Hepatocyte (in vitro differentiated cells): ENCODE measurements at regions not wholly inside any gene's neighbourhood (a gene's known extent, or its start where the extent isn't known, plus 50 kb on each side); places are given as distances from the start of the nearest gene placed in this dataset.

ENCODE experiments used
- DNase-seq: peaks from one replicate; pipeline ENCODE4 v3.0.0-alpha.2; 2016; ENCODE audit warnings: low spot score
- H2AFZ ChIP-seq: fragments of 200-600 bp; sonication (generic); 2 replicates; pipeline ENCODE4 v1.6.0; 2016; ENCODE audit warnings: antibody characterized with exemption, mild to moderate bottlenecking
- H3K27ac ChIP-seq: fragments of 200-600 bp; sonication (generic); 2 replicates; pipeline ENCODE4 v1.5.1; 2016; ENCODE audit warnings: mild to moderate bottlenecking
- H3K27me3 ChIP-seq: fragments of 200-600 bp; sonication (generic); 2 replicates; pipeline ENCODE4 v1.6.1; 2016
- H3K36me3 ChIP-seq: fragments of 200-600 bp; sonication (generic); replicated peaks from 2 replicates; pipeline ENCODE4 v1.5.1; 2016; ENCODE audit warnings: low read depth; ENCODE audit not compliant: insufficient read depth
- H3K4me1 ChIP-seq: fragments of 200-600 bp; sonication (generic); 2 replicates; pipeline ENCODE4 v1.5.1; 2016; ENCODE audit warnings: mild to moderate bottlenecking, moderate library complexity; ENCODE audit not compliant: insufficient read depth
- H3K4me2 ChIP-seq: fragments of 200-600 bp; sonication (generic); 2 replicates; pipeline ENCODE4 v1.6.0; 2016
- H3K4me3 ChIP-seq: fragments of 200-600 bp; sonication (generic); 2 replicates; pipeline ENCODE4 v1.5.1; 2016; ENCODE audit warnings: mild to moderate bottlenecking
- H3K79me2 ChIP-seq: fragments of 200-600 bp; sonication (generic); 2 replicates; pipeline ENCODE4 v1.6.0; 2017; ENCODE audit warnings: mild to moderate bottlenecking
- H3K9me2 ChIP-seq: fragments of 200-600 bp; sonication (generic); replicated peaks from 2 replicates; pipeline ENCODE4 v1.6.0; 2017; ENCODE audit warnings: mild to moderate bottlenecking; ENCODE audit not compliant: insufficient read depth
- H3K9me3 ChIP-seq: fragments of 200-600 bp; sonication (generic); 2 replicates; pipeline ENCODE4 v1.5.1; 2016; ENCODE audit warnings: low read depth, mild to moderate bottlenecking
- H4K20me1 ChIP-seq: fragments of 200-600 bp; sonication (generic); 2 replicates; pipeline ENCODE4 v1.6.0; 2016; ENCODE audit warnings: mild to moderate bottlenecking; ENCODE audit not compliant: insufficient read depth, poor library complexity, severe bottlenecking
- CTCF ChIP-seq: fragments of 200-600 bp; sonication (generic); IDR thresholded peaks from 2 replicates; pipeline ENCODE4 v1.5.1; 2016; ENCODE audit warnings: antibody characterized with exemption, mild to moderate bottlenecking; ENCODE audit not compliant: poor library complexity
- EZH2 ChIP-seq: fragments of 200-600 bp; sonication (generic); IDR thresholded peaks from 2 replicates; pipeline ENCODE4 v1.6.1; 2016; ENCODE audit warnings: antibody characterized with exemption, mild to moderate bottlenecking, borderline replicate concordance
- EZH2phosphoT487 ChIP-seq: fragments of 200-600 bp; sonication (generic); IDR thresholded peaks from one replicate; pipeline ENCODE4 v1.6.1; 2018; ENCODE audit warnings: antibody characterized with exemption, mild to moderate bottlenecking, low read depth, moderate library complexity; ENCODE audit not compliant: unreplicated experiment, severe bottlenecking
- WGBS: methylation state at CpG from one replicate; pipeline ENCODE4 v1.1.6; 2016; ENCODE audit warnings: low lambda C conversion rate; ENCODE audit errors: missing lambda C conversion rate; 5-methylcytosine and 5-hydroxymethylcytosine counted together

- H3K9me2 ChIP-seq: no peaks in the 10 kb centered on the region
- H3K4me3 ChIP-seq: peak overlapping the region; percentile 5
- peak overlapping the region; percentile 76 for H3K4me2 ChIP-seq
- peak overlapping the region; percentile 57 for H2AFZ ChIP-seq
- H3K9me3 ChIP-seq: no peaks in the 10 kb centered on the region
- WGBS: 19% methylated on average over 46 of the region's 47 CpGs
- no peaks in the 10 kb centered on the region for H3K27me3 ChIP-seq
- peak; percentile 81 for DNase-seq
- H3K36me3 ChIP-seq: no peaks in the 10 kb centered on the region
- H3K27ac ChIP-seq: no peak overlapping the region
- H3K4me1 ChIP-seq: no peaks in the 10 kb centered on the region
- no peaks in the 10 kb centered on the region for H3K79me2 ChIP-seq
- H4K20me1 ChIP-seq: no peaks in the 10 kb centered on the region
- peak; percentile 65 for TF ChIP-seq CTCF
- no peak for TF ChIP-seq EZH2
Measured at GRCh38 chr9:118809160-118809625, 560.0 kb downstream of the BRINP1 start.

DNA sequence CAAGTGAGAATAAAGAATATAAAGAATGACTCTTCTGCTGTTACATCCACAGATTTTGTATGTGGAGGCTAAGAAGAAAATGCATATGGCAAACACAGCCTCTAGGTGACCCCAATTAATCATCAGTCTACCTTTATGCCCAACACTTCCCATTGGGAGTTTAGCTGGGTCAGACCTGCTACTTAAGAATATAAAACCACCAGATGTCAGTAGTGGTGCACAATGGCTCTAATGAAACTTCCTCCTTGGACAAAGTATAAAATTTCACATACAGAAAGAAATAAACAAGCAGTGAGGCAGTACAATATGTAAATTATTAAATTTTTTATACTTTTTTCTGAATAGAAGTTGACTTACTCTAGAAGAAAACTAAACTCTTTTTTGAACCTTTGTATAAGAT is 539.9 kb downstream of the BRINP1 start:
- Histone ChIP-seq H3K4me3 (no peak overlapping the region), H4K20me1 (no peaks in the 10 kb centered on the region), H3K27me3 (no peaks in the 10 kb centered on the region), H3K9me2 (no peaks in the 10 kb centered on the region), H2AFZ (no peak overlapping the region), H3K36me3 (no peaks in the 10 kb centered on the region), H3K4me1 (no peaks in the 10 kb centered on the region), H3K79me2 (no peaks in the 10 kb centered on the region), H3K9me3 (no peaks in the 10 kb centered on the region), H3K4me2 (no peak overlapping the region), H3K27ac (no peak overlapping the region)
- TF ChIP-seq CTCF (peak; percentile 53), EZH2 (no peak)
- peak; percentile 18 for DNase-seq

DNA sequence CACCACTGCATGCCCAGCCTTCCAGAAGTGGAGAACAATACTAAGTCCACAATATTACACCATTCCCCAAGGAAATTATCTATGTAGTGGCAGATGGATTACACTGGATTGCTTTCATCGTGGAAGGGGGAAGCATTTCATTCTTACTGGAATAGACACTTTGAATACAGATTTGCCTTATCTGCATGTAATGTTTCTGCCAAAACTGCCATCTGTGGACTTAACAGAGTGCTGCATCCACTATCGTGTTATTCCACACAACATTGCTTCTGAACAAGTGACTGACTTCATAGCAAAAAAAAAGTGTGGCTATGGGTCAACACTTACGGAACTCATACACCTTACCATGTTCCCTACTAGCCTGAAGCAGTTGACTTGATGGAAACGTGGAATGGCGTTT is 536.9 kb downstream of the BRINP1 start:
- no peak overlapping the region for H3K4me2 ChIP-seq
- no peaks in the 10 kb centered on the region for H3K9me3 ChIP-seq
- no peaks in the 10 kb centered on the region for H3K4me1 ChIP-seq
- H3K4me3 ChIP-seq: no peak overlapping the region
- no peak overlapping the region for H3K27ac ChIP-seq
- H4K20me1 ChIP-seq: no peaks in the 10 kb centered on the region
- H3K36me3 ChIP-seq: no peaks in the 10 kb centered on the region
- H3K79me2 ChIP-seq: no peaks in the 10 kb centered on the region
- TF ChIP-seq EZH2phosphoT487 (no peak), CTCF (no peak), EZH2 (no peak)
- no peak for DNase-seq
- H2AFZ ChIP-seq: no peak overlapping the region
- H3K9me2 ChIP-seq: no peaks in the 10 kb centered on the region
- 95% methylated on average over 5 of the region's 5 CpGs for WGBS
- no peaks in the 10 kb centered on the region for H3K27me3 ChIP-seq

GRCh38 chr9:118836891-118837290 is 532.3 kb downstream of the BRINP1 start:
- no peak for DNase-seq
- Histone ChIP-seq H3K27me3 (no peaks in the 10 kb centered on the region), H3K79me2 (no peaks in the 10 kb centered on the region), H3K4me2 (no peak overlapping the region), H3K9me2 (no peaks in the 10 kb centered on the region), H3K4me3 (no peak overlapping the region), H3K4me1 (no peaks in the 10 kb centered on the region), H3K36me3 (no peaks in the 10 kb centered on the region), H3K27ac (no peak overlapping the region), H4K20me1 (no peaks in the 10 kb centered on the region), H3K9me3 (no peaks in the 10 kb centered on the region), H2AFZ (no peak overlapping the region)
- WGBS: 65% methylated on average over 2 of the region's 2 CpGs
- TF ChIP-seq CTCF: no peak
- TF ChIP-seq EZH2phosphoT487: no peak
- TF ChIP-seq EZH2: no peak
